ENCODE measurements at regions not wholly inside any gene's neighbourhood (a gene's known extent, or its start where the extent isn't known, plus 50 kb on each side); places are given as distances from the start of the nearest gene placed in this dataset.

GRCh38 chr17:34012709-34013375 lies 242.2 kb upstream of the CCL2 start:
- TF ChIP-seq YY1 (IDR thresholded peaks at IDR 0.05; ENCODE audit: insufficient read depth, insufficient read length), result no peak
- no peak for TF ChIP-seq ZNF274 (IDR thresholded peaks at IDR 0.05; ENCODE audit: low read depth, low read length)
